ENCODE measurements at regions not wholly inside any gene's neighbourhood (a gene's known extent, or its start where the extent isn't known, plus 50 kb on each side); places are given as distances from the start of the nearest gene placed in this dataset.

GRCh38 chr10:83179371-83179770 is 959.9 kb upstream of the GHITM start:
- no peak overlapping the region for H2BK12ac ChIP-seq (ENCODE audit: low read depth, low read length)
- no peak overlapping the region for H3K18ac ChIP-seq (ENCODE audit: extremely low read depth, low read length)
- H2AK5ac ChIP-seq (ENCODE audit: low read depth, low read length) = no peak overlapping the region
- 84% methylated on average over 4 of the region's 4 CpGs; no CpG with 5 or more reads in 1 of the 2 experiments for WGBS, 2 experiments (ENCODE audit: extremely low coverage in 1 of 2, insufficient coverage in 1 of 2, insufficient read length in 1 of 2, insufficient replicate concordance in 2 of 2, low coverage in 1 of 2, low lambda C conversion rate in 2 of 2, missing lambda C conversion rate in 1 of 2)
- CTCF ChIA-PET (ENCODE audit: partially characterized antibody) = no interaction called here
- no peak for FAIRE-seq
- no peak overlapping the region for H2BK120ac ChIP-seq (replicated peaks; ENCODE audit: low read depth, low read length)
- peaks cover 0 to 1% (median 0%) of the 10 kb centered on the region in 4 experiments; a peak in 1 of 7 replicates for H3K27me3 ChIP-seq (replicated peaks in 1 of 4; ENCODE audit: control insufficient read depth in 3 of 4, extremely low read depth in 1 of 4, insufficient read depth in 3 of 4, low read length in 3 of 4)
- no peak overlapping the region for H3K56ac ChIP-seq (replicated peaks; ENCODE audit: insufficient read length, low read depth, low read length)
- no peak overlapping the region for H3K14ac ChIP-seq (ENCODE audit: insufficient read length)
- POLR2A ChIA-PET (ENCODE audit: partially characterized antibody) = no interaction called here
- H2BK20ac ChIP-seq (ENCODE audit: low read length) = no peak overlapping the region
- H3K9ac ChIP-seq (replicated peaks in 1 of 4; ENCODE audit: extremely low read depth in 1 of 4, low read depth in 3 of 4, low read length in 3 of 4) = no peak overlapping the region
- H3K23ac ChIP-seq (ENCODE audit: insufficient read length) = no peak overlapping the region
- no peaks in the 10 kb centered on the region for H3K4me1 ChIP-seq (replicated peaks in 1 of 4; ENCODE audit: control insufficient read depth in 3 of 4, insufficient read depth in 4 of 4, low read length in 3 of 4)
- H3K79me1 ChIP-seq (ENCODE audit: low read depth, low read length) = no peaks in the 10 kb centered on the region
- no peak overlapping the region for H2BK5ac ChIP-seq (ENCODE audit: low read depth, low read length)
- no peaks in the 10 kb centered on the region for H3K9me3 ChIP-seq (ENCODE audit: insufficient read depth in 2 of 2, low read depth in 1 of 2, low read length in 1 of 2)
- no peaks in the 10 kb centered on the region for H4K20me1 ChIP-seq (replicated peaks in 1 of 2; ENCODE audit: control insufficient read depth in 1 of 2, insufficient read depth in 2 of 2, low read length in 2 of 2)
- H3K79me2 ChIP-seq (ENCODE audit: control insufficient read depth in 1 of 2, insufficient read depth in 2 of 2, low read length in 2 of 2) = no peaks in the 10 kb centered on the region
- H4K8ac ChIP-seq (ENCODE audit: extremely low read depth, insufficient read depth, low read length) = no peak overlapping the region
- no peak overlapping the region for H4K91ac ChIP-seq (replicated peaks; ENCODE audit: insufficient read length, low read length)
- no peaks in the 10 kb centered on the region for H3K36me3 ChIP-seq (ENCODE audit: control insufficient read depth in 2 of 4, insufficient read depth in 4 of 4, low read length in 3 of 4)
- H3K4ac ChIP-seq (replicated peaks; ENCODE audit: insufficient read length, low read depth, low read length) = no peak overlapping the region
- no peaks in the 10 kb centered on the region for H3K23me2 ChIP-seq (ENCODE audit: low read depth, low read length)
- no peak overlapping the region for H3K4me3 ChIP-seq (ENCODE audit: extremely low read depth in 1 of 4, insufficient read depth in 2 of 4, low read depth in 3 of 4, low read length in 4 of 4)
- H2BK15ac ChIP-seq (ENCODE audit: low read length) = no peak overlapping the region
- DNase-seq (ENCODE audit: low read depth in 1 of 2, low spot score in 2 of 2) = no peak
- no peak overlapping the region for H2AFZ ChIP-seq (ENCODE audit: low read length)
- H3K27ac ChIP-seq (ENCODE audit: low read depth, low read length) = no peak overlapping the region
- H4K5ac ChIP-seq (ENCODE audit: insufficient read length, low read depth, low read length) = no peak overlapping the region
- no peak overlapping the region for H3K4me2 ChIP-seq (ENCODE audit: insufficient read depth in 1 of 2, low read depth in 2 of 2, low read length in 2 of 2)
- TF ChIP-seq ATF3 (IDR thresholded peaks at IDR 0.05; ENCODE audit: insufficient read depth, low read depth, low read length) (no peak), NRF1 (IDR thresholded peaks at IDR 0.05; ENCODE audit: low read depth, low read length) (no peak), ZNF274 (IDR thresholded peaks at IDR 0.05; ENCODE audit: borderline replicate concordance, extremely low read depth, low read length) (no peak), EGR1 (IDR thresholded peaks at IDR 0.05; ENCODE audit: borderline replicate concordance, low read depth, low read length) (no peak), JUND (IDR thresholded peaks at IDR 0.05; ENCODE audit: low read length) (no peak), TAF1 (IDR thresholded peaks at IDR 0.05; ENCODE audit: low read depth, low read length) (no peak), HDAC6 (IDR thresholded peaks at IDR 0.05; ENCODE audit: low read depth, low read length) (no peak), ATF2 (IDR thresholded peaks at IDR 0.05; ENCODE audit: low read length) (no peak), PHF8 (conservative IDR thresholded peaks at IDR 0.05; ENCODE audit: low read depth, low read length) (no peak), RAD21 (IDR thresholded peaks at IDR 0.05 in 1 of 2, conservative IDR thresholded peaks at IDR 0.05 in 1 of 2; ENCODE audit: low read depth in 2 of 2, low read length in 2 of 2) (no peak), BACH1 (IDR thresholded peaks at IDR 0.05; ENCODE audit: low read length) (no peak), SRF (IDR thresholded peaks at IDR 0.05; ENCODE audit: low read depth, low read length) (no peak), CBX5 (IDR thresholded peaks at IDR 0.05; ENCODE audit: low read depth, low read length) (no peak)
